CD8-positive, alpha-beta memory T cell (primary cell): ENCODE measurements at regions not wholly inside any gene's neighbourhood (a gene's known extent, or its start where the extent isn't known, plus 50 kb on each side); places are given as distances from the start of the nearest gene placed in this dataset.

Experiments
- CTCF ChIA-PET: fragments of 350-600 bp; sonication (Branson Sonifier 250); formaldehyde crosslinking; loops from one replicate; lab custom pipeline; 2021; ENCODE audit warnings: antibody characterized with exemption; lab: Charles Lee
- POLR2A ChIA-PET: fragments of 350-600 bp; sonication (Branson Sonifier 250); formaldehyde crosslinking; loops from one replicate; lab custom pipeline; 2021; ENCODE audit warnings: antibody characterized with exemption; lab: Charles Lee
- DNase-seq, 5 donors: peaks; one replicate each; pipeline versions ENCODE4 v3.0.0 to v3.0.0-alpha.2; 2020 to 2022; ENCODE audit warnings: mixed read lengths in 1 of 5
- H3K27ac ChIP-seq: one replicate; pipeline ENCODE4 v1.7.0; 2013; ENCODE audit warnings: low read depth, mild to moderate bottlenecking, low read length, moderate library complexity
- H3K27me3 ChIP-seq: 2 replicates; pipeline ENCODE4 v1.7.0; 2013; ENCODE audit warnings: low read length, mild to moderate bottlenecking; ENCODE audit not compliant: insufficient read depth, poor library complexity, severe bottlenecking
- H3K36me3 ChIP-seq: 2 replicates; pipeline ENCODE4 v1.7.0; 2013; ENCODE audit warnings: mild to moderate bottlenecking, low read length, moderate library complexity; ENCODE audit not compliant: insufficient read depth
- H3K4me1 ChIP-seq: 2 replicates; pipeline ENCODE4 v1.7.0; 2013; ENCODE audit warnings: mild to moderate bottlenecking, low read length, moderate library complexity; ENCODE audit not compliant: insufficient read depth
- H3K4me3 ChIP-seq: 2 replicates; pipeline ENCODE4 v1.7.0; 2013; ENCODE audit warnings: mild to moderate bottlenecking, low read length
- H3K9me3 ChIP-seq: 2 replicates; pipeline ENCODE4 v1.7.0; 2013; ENCODE audit warnings: mild to moderate bottlenecking, low read length
- H3K27ac Mint-ChIP-seq, 8 donors: one replicate each; pipeline ENCODE4 v1.8.0; 2020 to 2021; ENCODE audit warnings: mixed read lengths in 8 of 8, mild to moderate bottlenecking in 6 of 8, inconsistent platforms in 3 of 8, moderate library complexity in 3 of 8
- H3K27me3 Mint-ChIP-seq, 2 donors: one replicate each; pipeline ENCODE4 v1.8.0; 2020 to 2021; ENCODE audit warnings: mixed read lengths in 2 of 2, mild to moderate bottlenecking in 1 of 2, moderate library complexity in 1 of 2
- H3K36me3 Mint-ChIP-seq, 3 donors: one replicate each; pipeline ENCODE4 v1.8.0; 2020 to 2021; ENCODE audit warnings: mixed read lengths in 3 of 3, inconsistent platforms in 1 of 3, mild to moderate bottlenecking in 1 of 3
- H3K4me1 Mint-ChIP-seq, 3 donors: one replicate each; pipeline ENCODE4 v1.8.0; 2020 to 2021; ENCODE audit warnings: mixed read lengths in 3 of 3, inconsistent platforms in 1 of 3, mild to moderate bottlenecking in 1 of 3
- H3K4me3 Mint-ChIP-seq, 7 donors: one replicate each; pipeline ENCODE4 v1.8.0; 2020 to 2021; ENCODE audit warnings: mixed read lengths in 7 of 7, mild to moderate bottlenecking in 6 of 7, moderate library complexity in 4 of 7, inconsistent platforms in 2 of 7
- H3K9me3 Mint-ChIP-seq, 5 donors: one replicate each; pipeline ENCODE4 v1.8.0; 2020 to 2022; ENCODE audit warnings: mixed read lengths in 5 of 5, mild to moderate bottlenecking in 3 of 5, moderate library complexity in 2 of 5, inconsistent platforms in 1 of 5

- H3K4me1 ChIP-seq: no peaks in the 10 kb centered on the region
- H3K36me3 ChIP-seq: no peaks in the 10 kb centered on the region
- H3K4me3 ChIP-seq: no peak overlapping the region
- peaks cover 0 to 1% (median 0%) of the 10 kb centered on the region in 3 donors for H3K36me3 Mint-ChIP-seq
- no peaks in the 10 kb centered on the region for H3K4me1 Mint-ChIP-seq
- peaks cover 0 to 4% of the 10 kb centered on the region in 2 donors for H3K27me3 Mint-ChIP-seq
- ChIA-PET CTCF (no interaction called here), POLR2A (no interaction called here)
- H3K9me3 ChIP-seq: no peaks in the 10 kb centered on the region
- no peak overlapping the region for H3K27ac ChIP-seq
- no peak for DNase-seq
- no peak overlapping the region for H3K27ac Mint-ChIP-seq
- H3K27me3 ChIP-seq: no peaks in the 10 kb centered on the region
- H3K9me3 Mint-ChIP-seq: peaks cover 0 to 8% (median 2%) of the 10 kb centered on the region in 5 donors
- no peak overlapping the region for H3K4me3 Mint-ChIP-seq
Measured at GRCh38 chr3:159458010-159458409, 530.6 kb upstream of the IL12A start.

GRCh38 chr3:159458982-159459381, 529.7 kb upstream of the IL12A start:
- Mint-ChIP-seq H3K4me1 (no peaks in the 10 kb centered on the region), H3K9me3 (peaks cover 0 to 3% (median 2%) of the 10 kb centered on the region in 5 donors), H3K27me3 (peaks cover 0 to 4% of the 10 kb centered on the region in 2 donors), H3K36me3 (peaks cover 0 to 1% (median 0%) of the 10 kb centered on the region in 3 donors), H3K4me3 (no peak overlapping the region), H3K27ac (no peak overlapping the region)
- no peaks in the 10 kb centered on the region for H3K36me3 ChIP-seq
- no peaks in the 10 kb centered on the region for H3K9me3 ChIP-seq
- ChIA-PET CTCF (no interaction called here), POLR2A (no interaction called here)
- H3K27ac ChIP-seq: no peak overlapping the region
- H3K4me1 ChIP-seq: no peaks in the 10 kb centered on the region
- no peak overlapping the region for H3K4me3 ChIP-seq
- no peaks in the 10 kb centered on the region for H3K27me3 ChIP-seq
- no peak for DNase-seq

GRCh38 chr3:159472611-159473010, 516.0 kb upstream of the IL12A start:
- CTCF ChIA-PET: no interaction called here
- H3K4me1 Mint-ChIP-seq: no peaks in the 10 kb centered on the region
- H3K27ac ChIP-seq: no peak overlapping the region
- H3K9me3 Mint-ChIP-seq: peaks cover 2 to 8% (median 4%) of the 10 kb centered on the region in 5 donors
- no peak overlapping the region for H3K4me3 ChIP-seq
- H3K27me3 Mint-ChIP-seq: no peaks in the 10 kb centered on the region
- H3K4me3 Mint-ChIP-seq: no peak overlapping the region
- no peak for DNase-seq
- H3K9me3 ChIP-seq: no peaks in the 10 kb centered on the region
- H3K27me3 ChIP-seq: no peaks in the 10 kb centered on the region
- H3K36me3 Mint-ChIP-seq: no peaks in the 10 kb centered on the region
- no peaks in the 10 kb centered on the region for H3K4me1 ChIP-seq
- POLR2A ChIA-PET: no interaction called here
- H3K27ac Mint-ChIP-seq: no peak overlapping the region
- H3K36me3 ChIP-seq: no peaks in the 10 kb centered on the region

- Histone ChIP-seq H3K27ac (no peak overlapping the region), H3K36me3 (no peaks in the 10 kb centered on the region), H3K4me3 (no peak overlapping the region), H3K27me3 (no peaks in the 10 kb centered on the region), H3K4me1 (no peaks in the 10 kb centered on the region), H3K9me3 (no peaks in the 10 kb centered on the region)
- Mint-ChIP-seq H3K4me3 (no peak overlapping the region), H3K27ac (no peak overlapping the region), H3K27me3 (no peaks in the 10 kb centered on the region), H3K9me3 (peaks cover 3 to 8% (median 5%) of the 10 kb centered on the region in 5 donors), H3K4me1 (no peaks in the 10 kb centered on the region), H3K36me3 (no peaks in the 10 kb centered on the region)
- POLR2A ChIA-PET: no interaction called here
- DNase-seq: no peak
- CTCF ChIA-PET: no interaction called here
Measured at GRCh38 chr3:159473206-159473605, 515.4 kb upstream of the IL12A start.

- Mint-ChIP-seq H3K4me1 (no peaks in the 10 kb centered on the region), H3K27ac (no peak overlapping the region), H3K27me3 (no peaks in the 10 kb centered on the region), H3K36me3 (no peaks in the 10 kb centered on the region), H3K4me3 (no peak overlapping the region), H3K9me3 (peaks cover 2 to 11% (median 6%) of the 10 kb centered on the region in 5 donors)
- no peaks in the 10 kb centered on the region for H3K36me3 ChIP-seq
- no peaks in the 10 kb centered on the region for H3K27me3 ChIP-seq
- DNase-seq: no peak
- H3K27ac ChIP-seq: no peak overlapping the region
- ChIA-PET POLR2A (no interaction called here), CTCF (no interaction called here)
- no peaks in the 10 kb centered on the region for H3K4me1 ChIP-seq
- no peak overlapping the region for H3K4me3 ChIP-seq
- H3K9me3 ChIP-seq: no peaks in the 10 kb centered on the region
Measured at GRCh38 chr3:159480046-159480445, 508.6 kb upstream of the IL12A start.

- Histone ChIP-seq H3K4me1 (no peaks in the 10 kb centered on the region), H3K36me3 (no peaks in the 10 kb centered on the region), H3K27me3 (no peaks in the 10 kb centered on the region), H3K4me3 (no peak overlapping the region), H3K27ac (no peak overlapping the region), H3K9me3 (no peaks in the 10 kb centered on the region)
- no peak overlapping the region for H3K27ac Mint-ChIP-seq
- H3K4me1 Mint-ChIP-seq: no peaks in the 10 kb centered on the region
- no peaks in the 10 kb centered on the region for H3K36me3 Mint-ChIP-seq
- ChIA-PET CTCF (no interaction called here), POLR2A (no interaction called here)
- H3K9me3 Mint-ChIP-seq: peaks cover 2 to 12% (median 5%) of the 10 kb centered on the region in 5 donors
- H3K27me3 Mint-ChIP-seq: peaks cover 0 to 2% of the 10 kb centered on the region in 2 donors
- H3K4me3 Mint-ChIP-seq: no peak overlapping the region
- DNase-seq: no peak
Measured at GRCh38 chr3:159482241-159482993, 506.2 kb upstream of the IL12A start.

- no peaks in the 10 kb centered on the region for H3K4me1 Mint-ChIP-seq
- H3K9me3 Mint-ChIP-seq: peaks cover 3 to 12% (median 4%) of the 10 kb centered on the region in 5 donors
- CTCF ChIA-PET: no interaction called here
- Histone ChIP-seq H3K27ac (no peak overlapping the region), H3K27me3 (no peaks in the 10 kb centered on the region), H3K4me1 (no peaks in the 10 kb centered on the region), H3K36me3 (no peaks in the 10 kb centered on the region), H3K4me3 (no peak overlapping the region), H3K9me3 (no peaks in the 10 kb centered on the region)
- no peaks in the 10 kb centered on the region for H3K36me3 Mint-ChIP-seq
- no peak overlapping the region for H3K27ac Mint-ChIP-seq
- H3K27me3 Mint-ChIP-seq: peaks cover 0 to 3% of the 10 kb centered on the region in 2 donors
- no peak for DNase-seq
- no peak overlapping the region for H3K4me3 Mint-ChIP-seq
- POLR2A ChIA-PET: no interaction called here
Measured at GRCh38 chr3:159482994-159483367, 505.7 kb upstream of the IL12A start.

- Mint-ChIP-seq H3K9me3 (peaks cover 5 to 19% (median 6%) of the 10 kb centered on the region in 5 donors), H3K36me3 (no peaks in the 10 kb centered on the region), H3K4me1 (no peaks in the 10 kb centered on the region), H3K27me3 (peaks cover 0 to 3% of the 10 kb centered on the region in 2 donors), H3K27ac (no peak overlapping the region), H3K4me3 (no peak overlapping the region)
- POLR2A ChIA-PET: no interaction called here
- H3K27ac ChIP-seq: no peak overlapping the region
- no peak overlapping the region for H3K4me3 ChIP-seq
- no peak for DNase-seq
- CTCF ChIA-PET: no interaction called here
- H3K4me1 ChIP-seq: no peaks in the 10 kb centered on the region
- no peaks in the 10 kb centered on the region for H3K36me3 ChIP-seq
- no peaks in the 10 kb centered on the region for H3K27me3 ChIP-seq
- no peaks in the 10 kb centered on the region for H3K9me3 ChIP-seq
Measured at GRCh38 chr3:159486580-159486979, 502.1 kb upstream of the IL12A start.
